Liver (tissue), 8 donors: ENCODE measurements at regions not wholly inside any gene's neighbourhood (a gene's known extent, or its start where the extent isn't known, plus 50 kb on each side); places are given as distances from the start of the nearest gene placed in this dataset.

Source experiments
- DNase-seq: peaks from one replicate; pipeline ENCODE4 v3.0.0-alpha.2; 2017; ENCODE audit warnings: low spot score
- H3K27ac ChIP-seq, 2 donors: one replicate each; pipeline ENCODE4 v1.7.0; 2013; ENCODE audit warnings: inconsistent platforms in 2 of 2, low read length in 2 of 2, control low read depth in 1 of 2, low read depth in 1 of 2, mild to moderate bottlenecking in 1 of 2
- H3K27me3 ChIP-seq, 4 donors: one replicate each; pipeline versions ENCODE4 v1.6.1 to v1.7.0; 2013; ENCODE audit warnings: low read length in 3 of 4, inconsistent platforms in 1 of 4, mild to moderate bottlenecking in 1 of 4, moderate library complexity in 1 of 4; ENCODE audit not compliant: control insufficient read depth in 4 of 4, insufficient read depth in 4 of 4
- H3K36me3 ChIP-seq, 4 donors: one replicate each; pipeline versions ENCODE4 v1.6.1 to v1.7.0; 2013; ENCODE audit warnings: low read length in 3 of 4, mild to moderate bottlenecking in 3 of 4, low read depth in 1 of 4, moderate library complexity in 1 of 4; ENCODE audit not compliant: control insufficient read depth in 4 of 4, insufficient read depth in 3 of 4
- H3K4me1 ChIP-seq, 4 donors: one replicate each; pipeline versions ENCODE4 v1.6.1 to v1.7.0; 2013; ENCODE audit warnings: low read length in 3 of 4, mild to moderate bottlenecking in 3 of 4, moderate library complexity in 1 of 4; ENCODE audit not compliant: control insufficient read depth in 4 of 4, insufficient read depth in 4 of 4
- H3K4me3 ChIP-seq, 3 donors: one replicate each; pipeline versions ENCODE4 v1.6.1 to v1.7.0; 2013; ENCODE audit warnings: low read length in 3 of 3, control low read depth in 1 of 3, low read depth in 1 of 3, mild to moderate bottlenecking in 1 of 3
- H3K9ac ChIP-seq, 2 donors: one replicate each; pipeline ENCODE4 v1.7.0; 2013; ENCODE audit warnings: low read length in 2 of 2, mild to moderate bottlenecking in 2 of 2, moderate library complexity in 2 of 2, control low read depth in 1 of 2, low read depth in 1 of 2
- H3K9me3 ChIP-seq, 4 donors: one replicate each; pipeline versions ENCODE4 v1.6.1 to v1.7.0; 2013; ENCODE audit warnings: low read length in 3 of 4; ENCODE audit not compliant: control insufficient read depth in 4 of 4
- ATF3 ChIP-seq: IDR thresholded peaks from 2 replicates; pipeline ENCODE4 v1.6.1; 2016; ENCODE audit warnings: antibody characterized with exemption
- CTCF ChIP-seq: fragments of 150-350 bp; IDR thresholded peaks from 2 replicates; pipeline ENCODE4 v1.5.1; 2017; ENCODE audit warnings: improper control_type of control experiment, low read depth, low read length; ENCODE audit not compliant: missing input control
- FOXA2 ChIP-seq: IDR thresholded peaks from 2 replicates; pipeline ENCODE4 v1.6.1; 2016; ENCODE audit warnings: antibody characterized with exemption
- HNF4G ChIP-seq: IDR thresholded peaks from 2 replicates; pipeline ENCODE4 v1.6.1; 2016; ENCODE audit warnings: antibody characterized with exemption
- JUND ChIP-seq, 2 donors: IDR thresholded peaks; 2 replicates each; pipeline ENCODE4 v1.6.1; 2016; ENCODE audit warnings: antibody characterized with exemption in 2 of 2
- MAX ChIP-seq: IDR thresholded peaks from 2 replicates; pipeline ENCODE4 v1.6.1; 2016; ENCODE audit warnings: antibody characterized with exemption
- NR2F2 ChIP-seq: IDR thresholded peaks from 2 replicates; pipeline ENCODE4 v1.6.1; 2016; ENCODE audit warnings: antibody characterized with exemption
- RAD21 ChIP-seq, 2 donors: IDR thresholded peaks; 2 replicates each; pipeline ENCODE4 v1.6.1; 2016; ENCODE audit warnings: antibody characterized with exemption in 2 of 2, mild to moderate bottlenecking in 2 of 2
- REST ChIP-seq: IDR thresholded peaks from 2 replicates; pipeline ENCODE4 v1.6.1; 2016; ENCODE audit warnings: antibody characterized with exemption, mild to moderate bottlenecking
- SP1 ChIP-seq: IDR thresholded peaks from 2 replicates; pipeline ENCODE4 v1.6.1; 2018; ENCODE audit warnings: antibody characterized with exemption, mild to moderate bottlenecking
- TAF1 ChIP-seq: conservative IDR thresholded peaks from 2 replicates; pipeline ENCODE4 v1.6.1; 2016; ENCODE audit warnings: antibody characterized with exemption, mild to moderate bottlenecking
- YY1 ChIP-seq: IDR thresholded peaks from 2 replicates; pipeline ENCODE4 v1.6.1; 2016; ENCODE audit warnings: antibody characterized with exemption, mild to moderate bottlenecking
- WGBS: extraction: QIAGEN DNeasy Blood & Tissue Kit; methylation state at CpG from one replicate; pipeline ENCODE4 v1.1.7; 2013; 5-methylcytosine and 5-hydroxymethylcytosine counted together
- donor health status: healthy.
- donor health status: healthy.
- donor health status: healthy.
- donor health status: healthy.
- donor health status: healthy.

GRCh38 chr19:28350673-28351072 is 862.3 kb downstream of the UQCRFS1 start:
- Histone ChIP-seq H3K9me3 (peaks cover 0 to 8% (median 3%) of the 10 kb centered on the region in 4 donors), H3K9ac (no peak overlapping the region), H3K27ac (no peak overlapping the region), H3K27me3 (no peaks in the 10 kb centered on the region), H3K36me3 (no peaks in the 10 kb centered on the region), H3K4me1 (no peaks in the 10 kb centered on the region), H3K4me3 (no peak overlapping the region)
- TF ChIP-seq TAF1 (no peak), MAX (no peak)
- 71% methylated on average over 5 of the region's 5 CpGs for WGBS
- no peak for DNase-seq

GRCh38 chr19:28350037-28350436 is 862.9 kb downstream of the UQCRFS1 start:
- Histone ChIP-seq H3K27ac (no peak overlapping the region), H3K4me1 (no peaks in the 10 kb centered on the region), H3K4me3 (no peak overlapping the region), H3K9me3 (peaks cover 0 to 8% (median 3%) of the 10 kb centered on the region in 4 donors), H3K9ac (no peak overlapping the region), H3K36me3 (no peaks in the 10 kb centered on the region), H3K27me3 (no peaks in the 10 kb centered on the region)
- DNase-seq: no peak
- WGBS: 67% methylated on average over 4 of the region's 4 CpGs
- TF ChIP-seq FOXA2 (no peak), TAF1 (no peak), MAX (no peak), NR2F2 (no peak), YY1 (no peak), CTCF (no peak), SP1 (no peak), JUND (IDR thresholded peaks at IDR 0.05) (no peak), HNF4G (no peak), RAD21 (IDR thresholded peaks at IDR 0.05) (no peak)

- TF ChIP-seq HNF4G (no peak), ATF3 (no peak), NR2F2 (no peak), REST (no peak), RAD21 (IDR thresholded peaks at IDR 0.05) (no peak)
- WGBS: 75% methylated on average over 2 of the region's 2 CpGs
- peaks cover 0 to 8% (median 3%) of the 10 kb centered on the region in 4 donors for H3K9me3 ChIP-seq
Measured at GRCh38 chr19:28349604-28350003, 863.3 kb downstream of the UQCRFS1 start.

More at GRCh38 chr19:28349604-28350003, 863.3 kb downstream of the UQCRFS1 start:
- Histone ChIP-seq H3K36me3 (no peaks in the 10 kb centered on the region), H3K9ac (no peak overlapping the region), H3K4me3 (no peak overlapping the region), H3K27me3 (no peaks in the 10 kb centered on the region), H3K4me1 (no peaks in the 10 kb centered on the region), H3K27ac (no peak overlapping the region)
- DNase-seq: no peak
